Activated naive CD8-positive, alpha-beta T cell treated with anti-CD3 and anti-CD28 coated beads, Interleukin-2, amount 50 U/mL, for 24 hours (primary cell): ENCODE measurements at regions not wholly inside any gene's neighbourhood (a gene's known extent, or its start where the extent isn't known, plus 50 kb on each side); places are given as distances from the start of the nearest gene placed in this dataset.

Experiments used
- ATAC-seq: fragments of 150-1000 bp; cut with Tn5 transposase; one replicate; pipeline ENCODE4 v1.10.0; 2021
- DNase-seq: peaks from one replicate; pipeline ENCODE4 v3.0.0; 2021
- H3K27ac Mint-ChIP-seq: one replicate; pipeline ENCODE4 v1.8.0; 2021; ENCODE audit warnings: mild to moderate bottlenecking, mixed read lengths
- H3K27me3 Mint-ChIP-seq: one replicate; pipeline ENCODE4 v1.8.0; 2021; ENCODE audit warnings: mixed read lengths
- H3K36me3 Mint-ChIP-seq: one replicate; pipeline ENCODE4 v1.8.0; 2021; ENCODE audit warnings: low read depth, mixed read lengths
- H3K4me1 Mint-ChIP-seq: one replicate; pipeline ENCODE4 v1.8.0; 2021; ENCODE audit warnings: mixed read lengths
- H3K4me3 Mint-ChIP-seq: one replicate; pipeline ENCODE4 v1.8.0; 2021; ENCODE audit warnings: mild to moderate bottlenecking, moderate library complexity, mixed read lengths
- H3K9me3 Mint-ChIP-seq: one replicate; pipeline ENCODE4 v1.8.0; 2021; ENCODE audit warnings: mixed read lengths

GRCh38 chr14:83120187-83120586, 1586.5 kb upstream of the SEL1L start:
- Mint-ChIP-seq H3K27me3 (no peaks in the 10 kb centered on the region), H3K4me3 (no peak overlapping the region), H3K36me3 (no peaks in the 10 kb centered on the region), H3K4me1 (no peaks in the 10 kb centered on the region), H3K27ac (no peak overlapping the region), H3K9me3 (peaks cover 10% of the 10 kb centered on the region)
- ATAC-seq (no peak), DNase-seq (no peak)

DNA sequence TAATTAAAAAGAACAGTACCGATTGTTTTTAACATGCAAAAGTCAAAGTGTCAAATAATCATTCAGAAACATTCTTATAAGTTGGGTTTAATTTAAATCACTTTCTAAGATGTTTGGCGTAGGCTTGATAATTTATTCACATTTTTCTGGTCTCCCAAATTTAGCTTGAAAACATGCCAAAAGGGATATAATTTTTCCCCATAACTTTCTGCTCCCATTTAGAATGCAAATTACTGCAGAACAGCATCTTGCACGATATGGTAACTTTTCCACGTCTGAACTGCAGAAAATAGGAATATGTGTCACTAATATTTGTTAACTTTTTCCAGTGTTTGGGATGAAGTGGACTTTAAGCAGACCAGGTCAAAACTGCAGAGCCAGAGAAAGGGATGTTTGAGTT, 1592.4 kb upstream of the SEL1L start:
- Mint-ChIP-seq H3K9me3 (peaks cover 25% of the 10 kb centered on the region), H3K4me1 (no peaks in the 10 kb centered on the region), H3K36me3 (no peaks in the 10 kb centered on the region), H3K27ac (no peak overlapping the region), H3K27me3 (no peaks in the 10 kb centered on the region), H3K4me3 (no peak overlapping the region)
- no peak for ATAC-seq
- no peak for DNase-seq

- H3K27me3 Mint-ChIP-seq = no peaks in the 10 kb centered on the region
- H3K4me1 Mint-ChIP-seq = no peaks in the 10 kb centered on the region
- no peak overlapping the region for H3K27ac Mint-ChIP-seq
- H3K36me3 Mint-ChIP-seq = no peaks in the 10 kb centered on the region
- DNase-seq (no peak), ATAC-seq (no peak)
- H3K4me3 Mint-ChIP-seq = no peak overlapping the region
- H3K9me3 Mint-ChIP-seq = peaks cover 22% of the 10 kb centered on the region
Measured at GRCh38 chr14:83128783-83129182, 1595.1 kb upstream of the SEL1L start.

- H3K36me3 Mint-ChIP-seq = no peaks in the 10 kb centered on the region
- no peak overlapping the region for H3K4me3 Mint-ChIP-seq
- H3K27ac Mint-ChIP-seq = no peak overlapping the region
- no peak for DNase-seq
- no peaks in the 10 kb centered on the region for H3K27me3 Mint-ChIP-seq
- no peaks in the 10 kb centered on the region for H3K4me1 Mint-ChIP-seq
- ATAC-seq = no peak
- peaks cover 27% of the 10 kb centered on the region for H3K9me3 Mint-ChIP-seq
Measured at GRCh38 chr14:83129496-83129895, 1595.8 kb upstream of the SEL1L start.

DNA sequence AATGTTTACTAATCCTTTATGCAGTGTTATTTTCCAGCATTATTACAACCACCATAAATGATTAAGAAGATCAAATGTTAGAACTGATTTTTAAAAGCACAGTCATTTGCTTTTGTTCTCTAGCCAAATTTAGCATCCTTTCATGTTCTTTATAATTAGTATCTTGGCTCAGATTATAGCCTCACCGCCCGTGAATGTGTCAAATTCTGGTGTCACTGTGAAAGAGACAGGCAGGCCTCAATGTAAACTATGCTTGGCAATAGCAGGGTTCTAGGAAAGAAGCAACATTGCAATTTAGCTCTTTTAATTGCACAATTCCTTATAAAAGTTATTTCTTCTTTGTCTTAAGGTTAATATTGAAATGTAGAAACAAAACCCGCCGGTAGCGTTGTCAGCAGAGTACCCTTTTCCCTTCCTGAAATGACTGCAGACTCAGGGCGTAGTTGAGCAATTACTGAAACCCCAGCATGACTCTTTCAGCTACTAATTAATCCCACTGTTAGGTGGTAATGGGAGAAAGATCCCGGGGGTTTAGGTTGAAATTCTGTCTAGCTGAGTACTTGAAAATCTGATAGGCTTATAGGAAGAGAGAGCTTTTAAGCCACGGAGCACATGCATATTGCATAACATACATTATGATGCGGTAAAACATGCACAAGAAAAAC, 1600.5 kb upstream of the SEL1L start:
- Mint-ChIP-seq H3K9me3 (peaks cover 28% of the 10 kb centered on the region), H3K27me3 (no peaks in the 10 kb centered on the region), H3K4me1 (no peaks in the 10 kb centered on the region), H3K27ac (no peak overlapping the region), H3K4me3 (no peak overlapping the region), H3K36me3 (no peaks in the 10 kb centered on the region)
- DNase-seq = no peak
- ATAC-seq = no peak

DNA sequence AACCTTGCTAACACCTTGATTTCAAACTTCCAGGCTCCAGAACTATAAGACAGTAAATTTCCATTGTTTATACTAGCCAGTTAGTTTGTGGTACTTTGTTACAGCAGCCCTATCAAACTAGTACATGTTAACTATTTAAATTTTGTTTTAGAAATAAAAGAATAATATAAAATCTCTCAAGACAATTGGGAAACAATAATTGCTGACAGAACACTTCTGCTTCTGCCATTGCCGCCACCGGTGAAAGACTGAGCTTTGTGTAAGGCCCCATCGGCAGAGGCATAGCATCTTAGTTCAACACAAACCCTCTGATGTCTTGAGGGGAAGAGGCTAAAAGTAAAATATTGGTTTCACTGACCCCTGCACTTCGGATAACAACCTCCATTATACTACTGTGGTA, 1607.1 kb upstream of the SEL1L start:
- Mint-ChIP-seq H3K27me3 (no peaks in the 10 kb centered on the region), H3K9me3 (peaks cover 26% of the 10 kb centered on the region), H3K4me3 (no peak overlapping the region), H3K27ac (no peak overlapping the region), H3K36me3 (no peaks in the 10 kb centered on the region), H3K4me1 (no peaks in the 10 kb centered on the region)
- DNase-seq (no peak), ATAC-seq (no peak)

- DNase-seq (no peak), ATAC-seq (no peak)
- Mint-ChIP-seq H3K27me3 (no peaks in the 10 kb centered on the region), H3K4me3 (no peak overlapping the region), H3K4me1 (no peaks in the 10 kb centered on the region), H3K9me3 (peaks cover 28% of the 10 kb centered on the region), H3K36me3 (no peaks in the 10 kb centered on the region), H3K27ac (no peak overlapping the region)
Measured at GRCh38 chr14:83147006-83147405, 1613.4 kb upstream of the SEL1L start.

DNA sequence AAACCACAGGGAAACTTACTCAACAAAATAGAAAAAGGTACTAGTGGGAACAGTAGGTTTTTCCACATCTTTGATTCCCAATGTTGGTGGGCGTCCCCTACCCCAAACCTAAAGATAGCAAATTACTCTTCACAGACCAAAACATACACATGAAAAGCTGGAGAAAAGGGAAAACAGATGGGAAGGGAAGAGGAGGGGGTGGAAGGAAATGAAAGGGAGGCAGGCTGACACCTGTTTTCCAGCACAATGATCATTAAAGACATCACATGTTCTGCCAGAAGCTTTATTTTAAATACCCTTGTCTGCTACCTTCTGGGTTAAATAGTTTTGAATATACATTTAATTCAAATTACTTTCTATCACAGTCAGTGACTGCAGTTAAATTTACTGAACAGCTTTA, 1617.9 kb upstream of the SEL1L start:
- H3K9me3 Mint-ChIP-seq = peaks cover 24% of the 10 kb centered on the region
- DNase-seq (no peak), ATAC-seq (no peak)

DNA sequence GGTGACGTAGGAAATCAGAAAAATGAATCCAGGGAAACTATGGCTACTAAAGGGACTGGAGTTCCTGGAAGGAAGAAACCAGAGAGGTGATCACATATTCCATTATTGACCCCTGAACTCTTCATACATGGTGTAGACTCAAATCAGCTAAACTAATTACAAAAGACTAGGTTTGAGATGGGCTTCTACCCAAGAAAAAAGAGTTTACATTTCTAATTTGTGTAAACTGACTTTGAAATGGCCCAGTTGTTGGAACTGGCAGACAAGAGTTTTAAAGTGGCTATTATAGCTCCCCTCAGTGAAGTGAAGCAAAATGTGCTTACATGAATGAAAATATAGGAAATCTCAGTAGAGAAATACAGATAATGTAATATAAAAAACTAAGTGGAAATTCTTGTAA, 1619.4 kb upstream of the SEL1L start:
- Mint-ChIP-seq H3K4me1 (no peaks in the 10 kb centered on the region), H3K4me3 (no peak overlapping the region), H3K9me3 (peaks cover 24% of the 10 kb centered on the region), H3K27me3 (no peaks in the 10 kb centered on the region), H3K36me3 (no peaks in the 10 kb centered on the region), H3K27ac (no peak overlapping the region)
- ATAC-seq (no peak), DNase-seq (no peak)

More for the DNA sequence above, 1617.9 kb upstream of the SEL1L start:
- H3K4me1 Mint-ChIP-seq = no peaks in the 10 kb centered on the region
- no peaks in the 10 kb centered on the region for H3K36me3 Mint-ChIP-seq
- no peaks in the 10 kb centered on the region for H3K27me3 Mint-ChIP-seq
- no peak overlapping the region for H3K4me3 Mint-ChIP-seq
- no peak overlapping the region for H3K27ac Mint-ChIP-seq

GRCh38 chr14:83162361-83162929, 1628.8 kb upstream of the SEL1L start:
- H3K9me3 Mint-ChIP-seq = peaks cover 10% of the 10 kb centered on the region
- no peak overlapping the region for H3K27ac Mint-ChIP-seq
- DNase-seq (no peak), ATAC-seq (no peak)
- no peaks in the 10 kb centered on the region for H3K27me3 Mint-ChIP-seq
- no peaks in the 10 kb centered on the region for H3K36me3 Mint-ChIP-seq
- H3K4me1 Mint-ChIP-seq = no peaks in the 10 kb centered on the region
- no peak overlapping the region for H3K4me3 Mint-ChIP-seq

GRCh38 chr14:83163016-83163415, 1629.4 kb upstream of the SEL1L start:
- DNase-seq (no peak), ATAC-seq (no peak)
- Mint-ChIP-seq H3K4me3 (no peak overlapping the region), H3K36me3 (no peaks in the 10 kb centered on the region), H3K4me1 (no peaks in the 10 kb centered on the region), H3K9me3 (peaks cover 10% of the 10 kb centered on the region), H3K27me3 (no peaks in the 10 kb centered on the region), H3K27ac (no peak overlapping the region)

GRCh38 chr14:83164016-83164415, 1630.4 kb upstream of the SEL1L start:
- H3K27me3 Mint-ChIP-seq = no peaks in the 10 kb centered on the region
- H3K27ac Mint-ChIP-seq = no peak overlapping the region
- DNase-seq (no peak), ATAC-seq (no peak)
- no peak overlapping the region for H3K4me3 Mint-ChIP-seq
- no peaks in the 10 kb centered on the region for H3K36me3 Mint-ChIP-seq
- peaks cover 10% of the 10 kb centered on the region for H3K9me3 Mint-ChIP-seq
- no peaks in the 10 kb centered on the region for H3K4me1 Mint-ChIP-seq

GRCh38 chr14:83164591-83164990, 1630.9 kb upstream of the SEL1L start:
- Mint-ChIP-seq H3K9me3 (peaks cover 10% of the 10 kb centered on the region), H3K4me3 (no peak overlapping the region), H3K36me3 (no peaks in the 10 kb centered on the region), H3K27me3 (no peaks in the 10 kb centered on the region), H3K4me1 (no peaks in the 10 kb centered on the region), H3K27ac (no peak overlapping the region)
- ATAC-seq = no peak
- no peak for DNase-seq

DNA sequence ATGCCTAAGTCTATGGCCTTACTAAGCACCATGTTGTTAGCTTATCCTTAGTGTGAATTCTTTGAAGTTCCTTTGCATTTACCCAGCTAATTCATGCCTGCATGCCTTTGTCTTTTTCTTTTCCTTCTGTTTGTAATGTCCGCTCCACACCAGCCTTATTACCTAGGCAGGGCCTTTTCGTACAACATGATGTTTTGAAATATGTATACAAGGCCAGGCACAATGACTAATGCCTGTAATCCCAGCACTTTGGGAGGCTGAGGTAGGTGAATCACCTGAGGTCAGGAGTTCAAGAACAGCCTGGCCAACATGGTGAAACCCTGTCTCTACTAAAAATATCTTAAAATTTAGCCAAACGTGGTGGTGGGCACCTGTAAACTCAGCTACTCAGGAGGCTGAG, 1636.5 kb upstream of the SEL1L start:
- ATAC-seq (no peak), DNase-seq (no peak)
- Mint-ChIP-seq H3K4me1 (no peaks in the 10 kb centered on the region), H3K27me3 (no peaks in the 10 kb centered on the region), H3K4me3 (no peak overlapping the region), H3K27ac (no peak overlapping the region), H3K36me3 (no peaks in the 10 kb centered on the region), H3K9me3 (peaks cover 27% of the 10 kb centered on the region)

DNA sequence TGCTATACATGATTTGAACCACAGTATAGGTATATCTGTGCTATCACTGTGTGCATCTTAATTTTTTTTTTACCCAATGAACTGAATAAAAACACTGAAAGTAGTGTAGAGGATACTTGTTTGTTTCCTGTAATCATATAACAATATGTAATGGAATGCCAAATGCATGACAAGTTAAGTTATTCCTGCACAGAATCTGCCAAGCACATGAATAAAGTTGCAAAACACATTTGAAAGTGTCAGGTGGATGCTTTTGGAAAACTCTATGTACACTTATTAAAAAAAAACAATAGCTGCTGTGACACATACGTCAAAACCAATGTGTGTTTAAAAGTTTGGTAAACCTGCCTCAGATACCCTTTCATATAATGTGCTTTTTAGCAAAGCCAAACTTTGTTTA, 1638.1 kb upstream of the SEL1L start:
- no peak overlapping the region for H3K27ac Mint-ChIP-seq
- H3K36me3 Mint-ChIP-seq = no peaks in the 10 kb centered on the region

DNA sequence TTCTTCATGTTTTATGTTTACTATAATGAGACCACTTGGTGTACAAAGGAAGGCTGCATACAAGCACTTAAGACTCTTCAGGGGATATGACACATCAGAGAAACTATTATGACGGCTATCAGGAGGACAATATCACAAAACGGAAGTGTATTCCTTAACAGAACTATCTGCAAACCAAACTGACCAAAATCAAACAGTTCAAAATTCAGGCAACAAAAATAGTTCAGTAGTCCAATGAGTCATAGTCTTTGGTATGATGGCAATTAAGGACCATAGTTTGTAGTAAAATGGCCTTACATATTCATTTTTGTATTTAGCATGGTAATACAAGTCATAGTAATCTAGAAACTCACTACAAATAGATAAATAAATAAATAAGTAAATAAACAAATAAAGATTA, 1638.7 kb upstream of the SEL1L start:
- DNase-seq (no peak), ATAC-seq (no peak)
- Mint-ChIP-seq H3K27ac (no peak overlapping the region), H3K9me3 (peaks cover 17% of the 10 kb centered on the region), H3K4me3 (no peak overlapping the region), H3K4me1 (no peaks in the 10 kb centered on the region), H3K36me3 (no peaks in the 10 kb centered on the region), H3K27me3 (no peaks in the 10 kb centered on the region)

More for the DNA sequence above, 1638.1 kb upstream of the SEL1L start:
- H3K9me3 Mint-ChIP-seq = peaks cover 23% of the 10 kb centered on the region
- no peaks in the 10 kb centered on the region for H3K27me3 Mint-ChIP-seq
- no peak for DNase-seq
- no peaks in the 10 kb centered on the region for H3K4me1 Mint-ChIP-seq
- ATAC-seq = no peak
- H3K4me3 Mint-ChIP-seq = no peak overlapping the region
